K562 (cell line): ENCODE measurements at regions not wholly inside any gene's neighbourhood (a gene's known extent, or its start where the extent isn't known, plus 50 kb on each side); places are given as distances from the start of the nearest gene placed in this dataset.

Experiments
- BHLHE40 ChIP-seq: IDR thresholded peaks from 2 replicates; pipeline ENCODE4 v1.6.1; 2011; ENCODE audit warnings: low read length, improper control_type of control experiment
- DACH1 ChIP-seq: fragments of 450-650 bp; IDR thresholded peaks from 2 replicates; pipeline ENCODE4 v1.6.1; 2018; ENCODE audit not compliant: partially characterized antibody
- EWSR1 ChIP-seq: fragments of 450-650 bp; IDR thresholded peaks from 2 replicates; pipeline ENCODE4 v1.6.1; 2018; ENCODE audit warnings: borderline replicate concordance, mild to moderate bottlenecking, low read depth, moderate library complexity; ENCODE audit not compliant: partially characterized antibody
- FIP1L1 ChIP-seq: fragments of 200-400 bp; formaldehyde crosslinking; IDR thresholded peaks from 2 replicates; pipeline ENCODE4 v1.6.1; 2018; ENCODE audit warnings: mild to moderate bottlenecking, low read depth, low read length; ENCODE audit not compliant: poor library complexity, severe bottlenecking
- NFYB ChIP-seq: IDR thresholded peaks from 2 replicates; pipeline ENCODE4 v1.6.1; 2011; ENCODE audit warnings: mild to moderate bottlenecking, moderate library complexity; ENCODE audit not compliant: insufficient read length; ENCODE audit errors: extremely low read depth
- NR2C1 ChIP-seq, 2 experiments: fragments of 450-650 bp; IDR thresholded peaks; 2 replicates each; pipeline ENCODE4 v1.6.1; 2017; ENCODE audit warnings: mild to moderate bottlenecking in 2 of 2, antibody characterized with exemption in 1 of 2, inconsistent platforms in 1 of 2, missing compliant biosample characterization in 1 of 2, missing genetic modification characterization in 1 of 2
- PHF8 ChIP-seq: fragments of 200-600 bp; sonication (generic); IDR thresholded peaks from 2 replicates; pipeline ENCODE4 v1.6.1; 2012; ENCODE audit warnings: mixed run types, mild to moderate bottlenecking, inconsistent platforms, low read length, moderate library complexity, borderline replicate concordance
- RAD51 ChIP-seq: fragments of 450-650 bp; IDR thresholded peaks from 2 replicates; pipeline ENCODE4 v1.7.1; 2016; ENCODE audit warnings: low read depth, mild to moderate bottlenecking, borderline replicate concordance
- RCOR1 ChIP-seq, 2 experiments: IDR thresholded peaks; 2 replicates each; pipeline ENCODE4 v1.6.1; 2012; ENCODE audit warnings: low read depth in 2 of 2, low read length in 2 of 2, borderline replicate concordance in 1 of 2, improper control_type of control experiment in 1 of 2
- SMARCC2 ChIP-seq: fragments of 450-650 bp; IDR thresholded peaks from 2 replicates; pipeline ENCODE4 v1.6.1; 2017; ENCODE audit warnings: antibody characterized with exemption, moderate library complexity, mild to moderate bottlenecking, low read depth
- TAF1 ChIP-seq: IDR thresholded peaks from 2 replicates; pipeline ENCODE4 v1.6.1; 2011; ENCODE audit warnings: mild to moderate bottlenecking, low read length, moderate library complexity; ENCODE audit not compliant: insufficient read depth, control insufficient read depth, severe bottlenecking; ENCODE audit errors: extremely low read depth
- ZBTB17 ChIP-seq: fragments of 450-650 bp; formaldehyde crosslinking; IDR thresholded peaks from 2 replicates; pipeline ENCODE4 v1.4.0; 2020; ENCODE audit warnings: mild to moderate bottlenecking
- ZNF23 ChIP-seq: fragments of 250-450 bp; sonication (Bioruptor Pico); IDR thresholded peaks from 2 replicates; pipeline ENCODE4 v1.4.0; 2020; ENCODE audit warnings: mild to moderate bottlenecking
- ZNF316 ChIP-seq: fragments of 450-650 bp; IDR thresholded peaks from 2 replicates; pipeline ENCODE4 v1.6.1; 2016
- TF ChIP-seq, protein P1 (sequence below): sonication (generic); formaldehyde crosslinking; IDR thresholded peaks from 2 replicates; pipeline ENCODE4 v1.8.0; 2022; ENCODE audit warnings: missing genetic modification reagents, mild to moderate bottlenecking, borderline replicate concordance
- TF ChIP-seq, protein P2 (sequence below): IDR thresholded peaks from 3 replicates; pipeline ENCODE4 v1.6.1; 2011; ENCODE audit warnings: borderline replicate concordance, mild to moderate bottlenecking, moderate library complexity; ENCODE audit not compliant: insufficient read length; ENCODE audit errors: extremely low read depth
- TF ChIP-seq, protein P3 (sequence below): sonication (generic); formaldehyde crosslinking; IDR thresholded peaks from 2 replicates; pipeline ENCODE4 v1.8.1; 2023; ENCODE audit warnings: mild to moderate bottlenecking, missing genetic modification reagents, moderate library complexity
- TF ChIP-seq, protein P4 (sequence below): IDR thresholded peaks from 2 replicates; pipeline ENCODE4 v1.6.1; 2012; ENCODE audit warnings: low read depth, low read length, improper control_type of control experiment, borderline replicate concordance

DNA sequence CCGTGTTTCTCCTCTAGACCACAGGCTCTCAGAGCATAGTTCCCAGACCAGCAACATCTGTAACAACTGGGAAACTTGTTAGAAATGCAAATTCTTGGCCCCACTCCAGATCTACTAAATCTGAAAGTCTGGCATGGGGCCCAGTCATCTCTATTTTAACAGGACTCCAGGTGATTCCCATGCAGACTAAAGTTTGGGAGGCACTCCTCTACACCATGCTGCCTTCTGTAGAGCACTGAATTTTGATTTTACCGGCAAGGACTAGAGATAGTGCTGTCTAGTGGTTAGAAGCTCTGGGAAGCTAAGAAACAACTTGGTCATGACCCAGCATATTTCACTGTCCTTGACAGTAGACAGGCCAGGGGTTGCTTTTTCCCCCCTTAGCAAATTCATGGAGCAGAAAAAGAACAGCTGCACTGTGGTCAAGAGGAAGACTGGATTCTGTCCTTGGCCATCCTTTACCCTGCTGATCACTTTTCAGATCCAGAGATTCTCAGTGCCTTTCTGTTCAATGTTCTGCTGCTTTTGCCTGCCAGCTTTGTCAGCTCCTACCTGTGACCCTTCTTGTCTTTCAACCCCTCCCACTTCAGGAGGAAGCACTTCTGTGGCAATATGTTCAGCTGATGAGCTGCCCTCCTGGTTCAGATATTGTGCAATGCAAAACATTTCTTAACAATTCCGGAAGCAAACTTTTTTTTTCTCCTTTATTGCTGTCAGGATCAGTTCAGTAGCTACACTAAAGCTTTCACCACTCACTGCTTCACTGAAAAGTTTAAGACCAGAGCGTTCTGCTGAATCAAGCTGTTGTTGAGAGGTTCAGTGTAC is 133.8 kb upstream of the NUDT4 start (continued):
- peak in 1 of 2 experiments; percentile 71; a peak in 1 of 4 replicates for TF ChIP-seq RCOR1 (IDR thresholded peaks at IDR 0.05; ENCODE audit: borderline replicate concordance in 1 of 2, low read depth in 2 of 2, low read length in 2 of 2)
- no peak for TF ChIP-seq ZBTB17
- peak; percentile 23; the same call in 1 of the 2 replicates for TF ChIP-seq BHLHE40
- TF ChIP-seq SMARCC2, result no peak
- peak; percentile 79 for TF ChIP-seq NR2C1 (IDR thresholded peaks at IDR 0.05)
- TF ChIP-seq NR2C1 (tag; IDR thresholded peaks at IDR 0.05), result peak; percentile 90
- no peak for TF ChIP-seq PHF8
- TF ChIP-seq, protein P1, sequence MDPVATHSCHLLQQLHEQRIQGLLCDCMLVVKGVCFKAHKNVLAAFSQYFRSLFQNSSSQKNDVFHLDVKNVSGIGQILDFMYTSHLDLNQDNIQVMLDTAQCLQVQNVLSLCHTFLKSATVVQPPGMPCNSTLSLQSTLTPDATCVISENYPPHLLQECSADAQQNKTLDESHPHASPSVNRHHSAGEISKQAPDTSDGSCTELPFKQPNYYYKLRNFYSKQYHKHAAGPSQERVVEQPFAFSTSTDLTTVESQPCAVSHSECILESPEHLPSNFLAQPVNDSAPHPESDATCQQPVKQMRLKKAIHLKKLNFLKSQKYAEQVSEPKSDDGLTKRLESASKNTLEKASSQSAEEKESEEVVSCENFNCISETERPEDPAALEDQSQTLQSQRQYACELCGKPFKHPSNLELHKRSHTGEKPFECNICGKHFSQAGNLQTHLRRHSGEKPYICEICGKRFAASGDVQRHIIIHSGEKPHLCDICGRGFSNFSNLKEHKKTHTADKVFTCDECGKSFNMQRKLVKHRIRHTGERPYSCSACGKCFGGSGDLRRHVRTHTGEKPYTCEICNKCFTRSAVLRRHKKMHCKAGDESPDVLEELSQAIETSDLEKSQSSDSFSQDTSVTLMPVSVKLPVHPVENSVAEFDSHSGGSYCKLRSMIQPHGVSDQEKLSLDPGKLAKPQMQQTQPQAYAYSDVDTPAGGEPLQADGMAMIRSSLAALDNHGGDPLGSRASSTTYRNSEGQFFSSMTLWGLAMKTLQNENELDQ (CRISPR knock-in tag), result no peak
- TF ChIP-seq, protein P2, sequence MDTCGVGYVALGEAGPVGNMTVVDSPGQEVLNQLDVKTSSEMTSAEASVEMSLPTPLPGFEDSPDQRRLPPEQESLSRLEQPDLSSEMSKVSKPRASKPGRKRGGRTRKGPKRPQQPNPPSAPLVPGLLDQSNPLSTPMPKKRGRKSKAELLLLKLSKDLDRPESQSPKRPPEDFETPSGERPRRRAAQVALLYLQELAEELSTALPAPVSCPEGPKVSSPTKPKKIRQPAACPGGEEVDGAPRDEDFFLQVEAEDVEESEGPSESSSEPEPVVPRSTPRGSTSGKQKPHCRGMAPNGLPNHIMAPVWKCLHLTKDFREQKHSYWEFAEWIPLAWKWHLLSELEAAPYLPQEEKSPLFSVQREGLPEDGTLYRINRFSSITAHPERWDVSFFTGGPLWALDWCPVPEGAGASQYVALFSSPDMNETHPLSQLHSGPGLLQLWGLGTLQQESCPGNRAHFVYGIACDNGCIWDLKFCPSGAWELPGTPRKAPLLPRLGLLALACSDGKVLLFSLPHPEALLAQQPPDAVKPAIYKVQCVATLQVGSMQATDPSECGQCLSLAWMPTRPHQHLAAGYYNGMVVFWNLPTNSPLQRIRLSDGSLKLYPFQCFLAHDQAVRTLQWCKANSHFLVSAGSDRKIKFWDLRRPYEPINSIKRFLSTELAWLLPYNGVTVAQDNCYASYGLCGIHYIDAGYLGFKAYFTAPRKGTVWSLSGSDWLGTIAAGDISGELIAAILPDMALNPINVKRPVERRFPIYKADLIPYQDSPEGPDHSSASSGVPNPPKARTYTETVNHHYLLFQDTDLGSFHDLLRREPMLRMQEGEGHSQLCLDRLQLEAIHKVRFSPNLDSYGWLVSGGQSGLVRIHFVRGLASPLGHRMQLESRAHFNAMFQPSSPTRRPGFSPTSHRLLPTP, result no peak
- no peak for TF ChIP-seq TAF1
- peak; percentile 71 for TF ChIP-seq DACH1
- no peak for TF ChIP-seq FIP1L1
- peak; percentile 83 for TF ChIP-seq ZNF316
- no peak for TF ChIP-seq ZNF23
- TF ChIP-seq EWSR1, result no peak
- TF ChIP-seq NFYB, result no peak
- peak; percentile 80 for TF ChIP-seq RAD51
- TF ChIP-seq, protein P3, sequence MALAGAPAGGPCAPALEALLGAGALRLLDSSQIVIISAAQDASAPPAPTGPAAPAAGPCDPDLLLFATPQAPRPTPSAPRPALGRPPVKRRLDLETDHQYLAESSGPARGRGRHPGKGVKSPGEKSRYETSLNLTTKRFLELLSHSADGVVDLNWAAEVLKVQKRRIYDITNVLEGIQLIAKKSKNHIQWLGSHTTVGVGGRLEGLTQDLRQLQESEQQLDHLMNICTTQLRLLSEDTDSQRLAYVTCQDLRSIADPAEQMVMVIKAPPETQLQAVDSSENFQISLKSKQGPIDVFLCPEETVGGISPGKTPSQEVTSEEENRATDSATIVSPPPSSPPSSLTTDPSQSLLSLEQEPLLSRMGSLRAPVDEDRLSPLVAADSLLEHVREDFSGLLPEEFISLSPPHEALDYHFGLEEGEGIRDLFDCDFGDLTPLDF (CRISPR knock-in tag), result no peak
- TF ChIP-seq, protein P4, sequence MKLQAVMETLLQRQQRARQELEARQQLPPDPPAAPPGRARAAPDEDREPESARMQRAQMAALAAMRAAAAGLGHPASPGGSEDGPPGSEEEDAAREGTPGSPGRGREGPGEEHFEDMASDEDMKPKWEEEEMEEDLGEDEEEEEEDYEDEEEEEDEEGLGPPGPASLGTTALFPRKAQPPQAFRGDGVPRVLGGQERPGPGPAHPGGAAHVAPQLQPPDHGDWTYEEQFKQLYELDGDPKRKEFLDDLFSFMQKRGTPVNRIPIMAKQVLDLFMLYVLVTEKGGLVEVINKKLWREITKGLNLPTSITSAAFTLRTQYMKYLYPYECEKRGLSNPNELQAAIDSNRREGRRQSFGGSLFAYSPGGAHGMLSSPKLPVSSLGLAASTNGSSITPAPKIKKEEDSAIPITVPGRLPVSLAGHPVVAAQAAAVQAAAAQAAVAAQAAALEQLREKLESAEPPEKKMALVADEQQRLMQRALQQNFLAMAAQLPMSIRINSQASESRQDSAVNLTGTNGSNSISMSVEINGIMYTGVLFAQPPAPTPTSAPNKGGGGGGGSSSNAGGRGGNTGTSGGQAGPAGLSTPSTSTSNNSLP, result no peak
